Loucy (cell line): ENCODE measurements at regions not wholly inside any gene's neighbourhood (a gene's known extent, or its start where the extent isn't known, plus 50 kb on each side); places are given as distances from the start of the nearest gene placed in this dataset.

Experiments
- EZH2phosphoT487 ChIP-seq: fragments of 200-600 bp; IDR thresholded peaks from 2 replicates; pipeline ENCODE4 v1.6.1; 2018; ENCODE audit warnings: antibody characterized with exemption, mild to moderate bottlenecking, moderate library complexity, borderline replicate concordance
- TF ChIP-seq, protein P1 (sequence below): fragments of 200-600 bp; sonication (generic); conservative IDR thresholded peaks from 2 replicates; pipeline ENCODE4 v1.5.1; 2014; ENCODE audit warnings: mild to moderate bottlenecking, antibody characterized with exemption, low read length

DNA sequence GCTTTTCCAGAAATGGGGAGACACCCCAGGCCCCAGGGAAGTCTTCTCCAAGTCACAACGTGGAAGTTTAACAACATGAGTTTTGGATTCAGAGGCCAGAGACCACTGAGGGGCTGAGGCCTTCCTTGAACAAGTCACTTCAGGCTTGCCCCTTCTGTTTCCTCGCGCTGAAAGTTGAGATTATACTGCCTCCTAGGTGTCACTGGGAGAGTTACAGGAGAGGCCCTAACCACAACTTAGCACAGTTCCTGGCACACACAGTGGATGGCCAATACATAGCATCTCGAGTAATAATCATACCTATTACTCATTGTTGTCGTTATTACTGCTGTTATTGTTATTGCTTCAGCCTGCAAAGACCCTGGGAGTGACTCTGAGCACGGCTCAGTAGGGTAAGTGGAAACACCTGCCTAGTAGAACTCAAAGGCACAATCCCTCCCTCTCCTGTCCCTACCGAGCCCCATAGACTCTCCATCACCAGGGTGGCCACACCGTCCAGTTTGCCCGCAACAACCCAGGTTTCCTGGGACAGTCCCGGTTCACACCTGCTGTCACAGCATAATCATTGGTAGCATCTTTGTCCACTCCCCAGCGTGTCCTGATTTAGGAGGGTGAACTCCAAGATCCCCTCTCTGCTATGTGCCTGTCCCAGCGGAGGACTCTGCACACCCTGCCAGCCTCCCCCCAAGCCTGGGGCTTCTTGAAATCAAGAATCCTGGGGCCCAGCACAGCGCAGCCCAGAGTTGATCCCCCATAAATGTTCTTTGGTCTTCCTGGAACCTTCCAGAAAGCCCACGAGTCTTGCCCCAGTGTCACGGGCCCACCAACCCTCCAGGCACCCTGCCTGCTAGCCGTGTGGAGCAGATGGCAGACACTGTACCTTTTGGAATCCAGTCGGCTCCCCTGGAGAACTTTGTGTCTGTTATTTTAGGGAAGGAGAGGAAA lies 85.0 kb downstream of the SYNE3 start:
- TF ChIP-seq, protein P1, sequence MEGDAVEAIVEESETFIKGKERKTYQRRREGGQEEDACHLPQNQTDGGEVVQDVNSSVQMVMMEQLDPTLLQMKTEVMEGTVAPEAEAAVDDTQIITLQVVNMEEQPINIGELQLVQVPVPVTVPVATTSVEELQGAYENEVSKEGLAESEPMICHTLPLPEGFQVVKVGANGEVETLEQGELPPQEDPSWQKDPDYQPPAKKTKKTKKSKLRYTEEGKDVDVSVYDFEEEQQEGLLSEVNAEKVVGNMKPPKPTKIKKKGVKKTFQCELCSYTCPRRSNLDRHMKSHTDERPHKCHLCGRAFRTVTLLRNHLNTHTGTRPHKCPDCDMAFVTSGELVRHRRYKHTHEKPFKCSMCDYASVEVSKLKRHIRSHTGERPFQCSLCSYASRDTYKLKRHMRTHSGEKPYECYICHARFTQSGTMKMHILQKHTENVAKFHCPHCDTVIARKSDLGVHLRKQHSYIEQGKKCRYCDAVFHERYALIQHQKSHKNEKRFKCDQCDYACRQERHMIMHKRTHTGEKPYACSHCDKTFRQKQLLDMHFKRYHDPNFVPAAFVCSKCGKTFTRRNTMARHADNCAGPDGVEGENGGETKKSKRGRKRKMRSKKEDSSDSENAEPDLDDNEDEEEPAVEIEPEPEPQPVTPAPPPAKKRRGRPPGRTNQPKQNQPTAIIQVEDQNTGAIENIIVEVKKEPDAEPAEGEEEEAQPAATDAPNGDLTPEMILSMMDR: peak; percentile 74
- TF ChIP-seq EZH2phosphoT487: no peak
